H9 (cell line): ENCODE measurements at regions not wholly inside any gene's neighbourhood (a gene's known extent, or its start where the extent isn't known, plus 50 kb on each side); places are given as distances from the start of the nearest gene placed in this dataset.

Experiments
- DNase-seq: peaks from one replicate; pipeline ENCODE4 v3.0.0-alpha.2; 2017
- H2AFZ ChIP-seq: one replicate; pipeline ENCODE4 v1.6.1; 2013; ENCODE audit warnings: mild to moderate bottlenecking, low read length, control low read depth, moderate library complexity
- H2AK5ac ChIP-seq: 2 replicates; pipeline ENCODE4 v1.6.1; 2013; ENCODE audit warnings: low read length, control low read depth, mixed read lengths; ENCODE audit not compliant: insufficient read length
- H2BK120ac ChIP-seq: one replicate; pipeline ENCODE4 v1.6.1; 2013; ENCODE audit warnings: low read depth, mild to moderate bottlenecking, low read length, control low read depth, inconsistent platforms; ENCODE audit not compliant: poor library complexity, severe bottlenecking
- H2BK12ac ChIP-seq: 2 replicates; pipeline ENCODE4 v1.6.1; 2013; ENCODE audit warnings: low read length, control low read depth, mixed read lengths, low read depth; ENCODE audit not compliant: insufficient read length
- H2BK15ac ChIP-seq: 2 replicates; pipeline ENCODE4 v1.6.1; 2013; ENCODE audit warnings: low read depth, low read length, control low read depth
- H2BK20ac ChIP-seq: one replicate; pipeline ENCODE4 v1.6.1; 2013; ENCODE audit warnings: low read depth, mild to moderate bottlenecking, low read length, control low read depth, inconsistent platforms; ENCODE audit not compliant: poor library complexity, severe bottlenecking
- H2BK5ac ChIP-seq: 2 replicates; pipeline ENCODE4 v1.6.1; 2013; ENCODE audit warnings: low read length, control low read depth, mixed read lengths; ENCODE audit not compliant: insufficient read length
- H3K14ac ChIP-seq: 2 replicates; pipeline ENCODE4 v1.6.1; 2013; ENCODE audit warnings: low read length, control low read depth; ENCODE audit not compliant: insufficient read depth
- H3K18ac ChIP-seq: 2 replicates; pipeline ENCODE4 v1.6.1; 2013; ENCODE audit warnings: low read depth, mild to moderate bottlenecking, mixed read lengths, low read length, control low read depth; ENCODE audit not compliant: insufficient read length
- H3K23ac ChIP-seq: 2 replicates; pipeline ENCODE4 v1.6.1; 2013; ENCODE audit warnings: low read length, control low read depth, mixed read lengths, low read depth; ENCODE audit not compliant: insufficient read length
- H3K23me2 ChIP-seq: 2 replicates; pipeline ENCODE4 v1.6.1; 2013; ENCODE audit warnings: low read depth, mild to moderate bottlenecking, mixed read lengths, low read length, control low read depth; ENCODE audit not compliant: insufficient read length, poor library complexity, severe bottlenecking
- H3K27ac ChIP-seq: 2 replicates; pipeline ENCODE4 v1.5.1; 2013; ENCODE audit warnings: low read length, control low read depth, mixed read lengths, low read depth; ENCODE audit not compliant: insufficient read length
- H3K27me3 ChIP-seq: 2 replicates; pipeline ENCODE4 v1.6.1; 2013; ENCODE audit warnings: low read length, control low read depth, inconsistent platforms; ENCODE audit not compliant: insufficient read depth
- H3K4ac ChIP-seq: 2 replicates; pipeline ENCODE4 v1.6.1; 2013; ENCODE audit warnings: low read depth, mild to moderate bottlenecking, control low read depth, inconsistent platforms, low read length, moderate library complexity
- H3K4me1 ChIP-seq: 2 replicates; pipeline ENCODE4 v1.6.1; 2013; ENCODE audit warnings: low read length, control low read depth, inconsistent platforms; ENCODE audit not compliant: insufficient read depth
- H3K4me2 ChIP-seq: 2 replicates; pipeline ENCODE4 v1.6.1; 2013; ENCODE audit warnings: low read length, control low read depth, mixed read lengths; ENCODE audit not compliant: insufficient read length, insufficient read depth
- H3K56ac ChIP-seq: 2 replicates; pipeline ENCODE4 v1.6.1; 2013; ENCODE audit warnings: low read depth, mild to moderate bottlenecking, mixed read lengths, low read length, control low read depth; ENCODE audit not compliant: insufficient read length
- H3K79me1 ChIP-seq: 2 replicates; pipeline ENCODE4 v1.6.1; 2013; ENCODE audit warnings: low read depth, mild to moderate bottlenecking, moderate library complexity, low read length, control low read depth, inconsistent platforms; ENCODE audit not compliant: insufficient read depth, poor library complexity, severe bottlenecking
- H3K79me2 ChIP-seq: 2 replicates; pipeline ENCODE4 v1.6.1; 2013; ENCODE audit warnings: low read length, control low read depth, inconsistent platforms; ENCODE audit not compliant: insufficient read depth
- H3K9ac ChIP-seq: 2 replicates; pipeline ENCODE4 v1.6.1; 2013; ENCODE audit warnings: low read length, control low read depth, mixed read lengths; ENCODE audit not compliant: insufficient read length; ENCODE audit errors: extremely low read depth
- H3K9me3 ChIP-seq: one replicate; pipeline ENCODE4 v1.6.1; 2013; ENCODE audit warnings: low read depth, low read length, inconsistent platforms; ENCODE audit not compliant: control insufficient read depth
- H3T11ph ChIP-seq: one replicate; pipeline ENCODE4 v1.6.1; 2013; ENCODE audit warnings: mild to moderate bottlenecking, low read length, control low read depth, inconsistent platforms
- H4K20me1 ChIP-seq: one replicate; pipeline ENCODE4 v1.6.1; 2013; ENCODE audit not compliant: control insufficient read depth, insufficient read length, insufficient read depth
- H4K5ac ChIP-seq: 2 replicates; pipeline ENCODE4 v1.6.1; 2013; ENCODE audit warnings: low read depth, mild to moderate bottlenecking, mixed read lengths, low read length, control low read depth; ENCODE audit not compliant: insufficient read length
- H4K8ac ChIP-seq: replicated peaks from 2 replicates; pipeline ENCODE4 v1.6.1; 2013; ENCODE audit warnings: low read length, control low read depth, mixed read lengths, low read depth; ENCODE audit not compliant: insufficient read length
- H4K91ac ChIP-seq: 2 replicates; pipeline ENCODE4 v1.6.1; 2013; ENCODE audit warnings: low read depth, mild to moderate bottlenecking, moderate library complexity, mixed read lengths, low read length, control low read depth; ENCODE audit not compliant: insufficient read length
- H3K27ac Mint-ChIP-seq, 3 experiments: 2 replicates in 2 of 3; 3 replicates in 1 of 3; pipeline ENCODE4 v1.8.0; 2020 to 2021; ENCODE audit warnings: mixed read lengths in 3 of 3, mild to moderate bottlenecking in 1 of 3, moderate library complexity in 1 of 3
- H3K27me3 Mint-ChIP-seq: 2 replicates; pipeline ENCODE4 v1.8.0; 2021; ENCODE audit warnings: low read depth, mild to moderate bottlenecking, moderate library complexity, mixed read lengths
- H3K36me3 Mint-ChIP-seq, 3 experiments: 2 replicates in 2 of 3; 3 replicates in 1 of 3; pipeline ENCODE4 v1.8.0; 2020 to 2021; ENCODE audit warnings: low read depth in 3 of 3, mixed read lengths in 3 of 3; ENCODE audit not compliant: insufficient read depth in 1 of 3
- H3K4me1 Mint-ChIP-seq, 2 experiments: 2 replicates each; pipeline ENCODE4 v1.8.0; 2020; ENCODE audit warnings: mixed read lengths in 2 of 2
- H3K4me3 Mint-ChIP-seq, 2 experiments: 2 replicates in 1 of 2; 3 replicates in 1 of 2; pipeline ENCODE4 v1.8.0; 2020 to 2021; ENCODE audit warnings: mild to moderate bottlenecking in 2 of 2, mixed read lengths in 2 of 2, moderate library complexity in 1 of 2
- H3K9me3 Mint-ChIP-seq, 2 experiments: 2 replicates in 1 of 2; 3 replicates in 1 of 2; pipeline ENCODE4 v1.8.0; 2020; ENCODE audit warnings: mild to moderate bottlenecking in 2 of 2, mixed read lengths in 2 of 2, moderate library complexity in 1 of 2
- CTCF ChIP-seq: fragments of 200-600 bp; sonication (generic); conservative IDR thresholded peaks from 3 replicates; pipeline ENCODE4 v1.8.0; 2021; ENCODE audit warnings: antibody characterized with exemption, mild to moderate bottlenecking
- WGBS: extraction: QIAGEN DNeasy Blood & Tissue Kit; methylation state at CpG from one replicate; pipeline ENCODE4 v1.1.7; 2013; ENCODE audit warnings: missing lambda C conversion rate, low lambda C conversion rate, mixed read lengths; ENCODE audit not compliant: insufficient read length; ENCODE audit errors: extremely low coverage; 5-methylcytosine and 5-hydroxymethylcytosine counted together

DNA sequence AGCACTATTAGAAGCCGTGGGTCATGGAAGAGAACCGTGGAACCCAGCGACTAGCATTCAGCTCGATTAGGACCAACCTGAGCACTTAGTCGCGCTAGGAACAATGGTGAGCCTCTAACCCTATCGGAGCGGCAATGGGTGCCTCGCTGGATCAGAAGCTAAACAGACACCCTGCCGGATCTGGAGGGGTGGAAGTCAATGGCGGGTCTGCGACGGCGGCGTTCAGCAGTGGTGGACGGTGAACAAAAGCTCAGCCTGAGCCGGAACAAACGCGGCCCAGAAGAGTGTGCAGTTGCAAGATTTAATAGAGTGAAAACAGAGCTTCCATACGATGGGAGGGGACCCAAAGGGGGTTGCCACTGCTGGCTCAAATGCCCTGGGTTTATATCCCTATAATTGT is 391.8 kb upstream of the DDI1 start:
- no peaks in the 10 kb centered on the region for H3K4me1 Mint-ChIP-seq
- no peaks in the 10 kb centered on the region for H3K27me3 Mint-ChIP-seq
- H3K27ac Mint-ChIP-seq, result no peak overlapping the region
- TF ChIP-seq CTCF, result no peak
- Histone ChIP-seq H2AFZ (no peak overlapping the region), H3K56ac (no peak overlapping the region), H3K79me1 (no peaks in the 10 kb centered on the region), H4K5ac (no peak overlapping the region), H2BK20ac (no peak overlapping the region), H3K18ac (no peak overlapping the region), H2BK15ac (no peak overlapping the region), H3K4me1 (no peaks in the 10 kb centered on the region), H4K91ac (no peak overlapping the region), H3K27ac (no peak overlapping the region), H3K23ac (no peak overlapping the region), H3K9me3 (no peaks in the 10 kb centered on the region), H2BK120ac (no peak overlapping the region), H2BK12ac (no peak overlapping the region), H4K8ac (no peak overlapping the region), H3K79me2 (no peaks in the 10 kb centered on the region), H3K23me2 (no peaks in the 10 kb centered on the region), H2AK5ac (no peak overlapping the region), H3K14ac (no peak overlapping the region), H3K9ac (no peak overlapping the region), H3K4ac (no peak overlapping the region), H4K20me1 (no peaks in the 10 kb centered on the region), H3T11ph (no peak overlapping the region), H3K27me3 (no peaks in the 10 kb centered on the region), H2BK5ac (no peak overlapping the region), H3K4me2 (no peak overlapping the region)
- no peaks in the 10 kb centered on the region for H3K9me3 Mint-ChIP-seq
- no peak for DNase-seq
- no peak overlapping the region for H3K4me3 Mint-ChIP-seq
- WGBS, result no CpG with 5 or more reads among the region's 20 CpGs
- no peaks in the 10 kb centered on the region for H3K36me3 Mint-ChIP-seq
